Inferior parietal cortex (tissue), 1 donor: ENCODE measurements at regions not wholly inside any gene's neighbourhood (a gene's known extent, or its start where the extent isn't known, plus 50 kb on each side); places are given as distances from the start of the nearest gene placed in this dataset.

ENCODE experiments used
- DNase-seq: peaks from one replicate; pipeline ENCODE4 v3.0.0-alpha.2; 2016; ENCODE audit errors: extremely low spot score

GRCh38 chr1:239436286-239436685 lies 49.9 kb downstream of the CHRM3 start:
- DNase-seq: no peak

- no peak for DNase-seq
Observed at GRCh38 chr1:239437822-239438221, 51.5 kb downstream of the CHRM3 start.

DNA sequence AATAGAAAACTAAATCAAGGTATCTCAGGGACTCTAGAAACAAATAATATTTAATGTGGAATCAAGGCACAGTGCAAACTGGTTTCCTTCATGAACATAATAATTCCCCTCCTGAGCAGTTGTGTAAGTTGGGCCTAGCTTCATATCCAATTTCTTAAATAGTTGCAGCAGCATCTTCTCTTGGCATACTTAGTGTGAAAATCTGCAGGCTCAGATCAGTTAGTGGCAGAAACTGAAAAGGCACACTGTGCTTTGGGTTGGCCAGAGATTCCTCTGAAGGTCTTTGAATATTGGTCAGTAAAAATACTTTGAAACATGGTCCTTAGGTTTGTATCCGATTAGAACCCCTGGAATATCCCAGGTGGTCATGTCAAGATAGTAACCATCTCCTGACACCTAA lies 52.5 kb downstream of the CHRM3 start:
- no peak for DNase-seq

DNA sequence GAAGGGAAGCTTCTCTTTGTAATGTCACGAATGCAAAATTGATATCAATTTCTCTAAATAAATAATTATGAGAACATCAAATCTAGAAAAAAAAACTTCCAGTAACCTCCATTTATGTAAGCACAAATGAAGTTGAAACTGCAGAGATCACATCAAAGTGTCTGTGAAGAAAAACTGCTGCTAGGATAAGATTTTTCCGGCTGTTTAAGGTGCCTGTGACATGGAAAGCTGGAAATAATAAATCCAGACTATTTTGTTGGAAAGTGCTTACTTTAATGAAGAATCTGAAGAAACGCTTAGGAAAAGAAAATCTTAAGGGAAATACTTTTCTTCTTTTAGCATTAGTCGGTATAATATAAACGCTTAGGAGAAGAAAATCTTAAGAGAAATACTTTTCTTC lies 57.0 kb downstream of the CHRM3 start:
- DNase-seq: no peak

- DNase-seq: no peak
Observed at GRCh38 chr1:239446611-239447010, 60.2 kb downstream of the CHRM3 start.

DNA sequence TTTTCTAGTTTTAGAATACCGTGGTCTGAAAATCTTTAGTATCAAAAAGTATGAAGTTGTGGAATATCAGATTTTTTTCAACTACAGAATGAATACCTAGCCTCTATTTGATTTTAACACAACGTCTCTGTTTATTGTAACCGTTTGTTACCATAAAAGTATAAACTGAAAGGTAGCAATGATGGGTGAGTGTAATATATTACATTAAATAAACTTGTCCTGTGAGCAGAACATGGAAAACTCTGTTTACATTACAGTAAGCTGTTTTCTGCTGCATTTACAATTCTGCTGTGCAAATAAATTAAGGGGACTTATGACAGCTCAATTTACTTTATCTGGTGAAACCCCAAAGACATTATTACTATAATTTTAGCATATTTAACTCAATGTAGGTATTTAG lies 62.5 kb downstream of the CHRM3 start:
- DNase-seq: no peak

DNA sequence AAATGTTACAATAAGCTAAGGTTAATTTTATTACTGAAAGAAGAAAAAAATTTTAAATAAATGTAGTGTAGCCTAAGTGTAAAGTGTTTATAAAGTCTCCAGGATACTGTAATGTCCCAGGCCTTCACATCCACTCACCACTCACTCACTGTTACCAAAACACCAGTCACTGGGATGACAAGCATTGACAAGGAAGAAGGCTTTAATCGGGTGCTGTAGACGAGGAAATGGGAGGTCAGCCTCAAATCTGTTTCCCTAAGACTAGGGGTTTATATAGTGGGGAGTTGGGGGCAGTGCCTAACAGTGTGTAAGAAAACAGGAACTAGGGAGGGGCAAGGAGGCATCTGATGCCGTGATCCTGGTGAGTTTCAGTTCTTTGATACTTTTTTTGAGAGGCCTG lies 69.4 kb downstream of the CHRM3 start:
- DNase-seq: no peak

- DNase-seq: no peak
Observed at GRCh38 chr1:239456788-239457187, 70.4 kb downstream of the CHRM3 start.

- no peak for DNase-seq
Observed at GRCh38 chr1:239457491-239458143, 71.2 kb downstream of the CHRM3 start.

DNA sequence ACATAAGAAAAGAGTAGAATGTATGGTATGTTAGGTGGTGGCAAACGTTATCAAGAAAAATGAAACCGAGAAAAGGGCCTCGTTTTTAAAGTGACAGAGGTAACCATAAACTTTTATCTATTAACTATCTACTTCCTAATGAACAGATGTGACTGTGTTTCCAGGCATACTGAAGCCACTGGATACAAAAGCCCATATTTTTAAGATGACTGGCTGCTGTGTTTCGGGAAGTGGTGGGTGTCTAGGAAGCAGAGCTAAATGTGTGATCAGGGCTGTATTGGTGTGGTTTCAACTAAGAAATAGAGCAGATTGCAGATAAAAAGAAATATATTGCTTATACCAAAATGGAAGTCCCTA lies 71.8 kb downstream of the CHRM3 start:
- DNase-seq: no peak

- DNase-seq: no peak
Observed at GRCh38 chr1:239467730-239468129, 81.4 kb downstream of the CHRM3 start.

DNA sequence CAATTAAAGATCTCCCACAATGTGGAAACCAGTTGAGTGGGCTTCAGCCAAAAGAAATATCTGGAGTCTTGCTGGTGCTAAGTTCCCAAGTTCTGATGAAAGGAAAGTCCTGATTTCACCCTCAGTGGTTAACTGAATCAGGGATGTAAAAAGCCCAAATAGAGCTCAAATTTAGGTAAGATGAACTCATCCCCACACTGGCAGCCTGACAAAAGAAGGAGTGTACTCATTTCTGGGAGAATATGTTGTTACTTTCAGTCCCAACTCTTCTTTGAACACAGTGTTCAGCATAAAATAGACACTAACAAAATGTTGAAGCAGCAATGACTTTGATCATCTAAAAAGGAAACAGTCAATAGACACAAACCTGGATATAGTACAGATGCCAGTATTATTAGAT lies 91.7 kb downstream of the CHRM3 start:
- DNase-seq: peak; percentile 59

- no peak for DNase-seq
Observed at GRCh38 chr1:239483391-239483790, 97.0 kb downstream of the CHRM3 start.

DNA sequence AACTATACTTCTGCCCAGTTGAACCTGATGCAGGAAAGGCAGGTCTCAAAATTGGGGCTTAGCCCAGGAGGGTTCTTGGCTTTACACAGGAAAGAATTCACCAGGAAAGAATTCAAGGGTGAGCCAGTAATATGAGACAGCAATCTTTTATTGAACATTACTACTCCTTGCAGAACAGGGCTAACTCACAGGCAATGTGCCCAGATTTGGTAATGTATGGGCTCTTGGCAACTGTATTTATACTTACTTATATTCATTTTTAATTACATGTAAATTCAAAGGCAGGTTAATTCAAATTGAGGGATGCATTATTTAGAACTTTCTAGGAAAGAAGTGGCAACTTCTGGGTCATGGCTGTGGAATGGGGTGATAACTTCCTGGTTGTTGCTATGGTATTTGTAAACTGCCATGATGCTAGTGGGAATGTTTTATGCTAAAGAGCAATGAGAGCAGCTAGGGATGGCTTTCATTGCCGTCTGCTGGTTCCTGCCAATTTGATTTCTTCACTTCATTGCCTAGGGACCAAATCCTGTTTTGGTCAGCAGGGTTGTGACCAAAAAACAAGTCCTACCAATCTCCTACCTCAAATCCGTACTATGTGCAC lies 107.5 kb downstream of the CHRM3 start:
- no peak for DNase-seq

GRCh38 chr1:239505094-239505493 lies 118.7 kb downstream of the CHRM3 start:
- no peak for DNase-seq

DNA sequence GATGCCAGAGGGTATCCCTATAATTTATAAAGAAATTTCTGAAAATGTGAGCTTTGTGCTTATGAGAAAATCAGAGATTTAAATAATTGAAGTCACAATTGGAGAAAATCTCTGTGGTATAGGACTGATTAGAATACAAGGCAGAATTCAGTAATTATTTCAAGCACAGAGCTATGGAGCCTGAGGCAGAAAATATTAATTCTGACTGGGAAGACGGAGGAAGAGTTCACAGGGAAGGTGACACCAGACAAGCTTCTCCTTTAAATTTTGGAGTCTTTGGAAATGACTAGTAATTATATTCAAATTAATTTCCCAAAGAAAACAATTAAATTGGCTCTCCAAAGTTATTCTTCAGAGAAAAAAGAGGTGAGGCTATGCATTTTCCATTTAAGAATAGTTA lies 121.5 kb downstream of the CHRM3 start:
- no peak for DNase-seq

DNA sequence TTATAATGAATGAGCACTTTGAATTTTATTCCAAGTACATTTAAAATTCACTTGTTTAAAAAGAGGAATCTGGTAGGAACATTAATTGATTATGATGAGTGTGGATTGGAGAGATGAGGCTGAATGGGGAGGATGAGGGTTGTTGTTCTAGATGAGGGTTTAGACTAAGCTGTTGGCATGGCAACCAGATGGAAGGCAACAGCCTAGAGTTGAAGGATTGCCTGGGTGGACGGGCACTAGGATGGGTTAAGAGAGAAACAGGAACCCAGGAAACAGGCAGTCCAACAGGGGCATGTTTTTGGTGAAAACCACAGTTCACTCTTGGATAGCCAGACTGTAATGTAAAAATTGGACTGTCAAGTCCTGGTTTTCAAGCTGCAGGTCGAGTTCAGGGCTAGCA lies 125.5 kb downstream of the CHRM3 start:
- DNase-seq: no peak

DNA sequence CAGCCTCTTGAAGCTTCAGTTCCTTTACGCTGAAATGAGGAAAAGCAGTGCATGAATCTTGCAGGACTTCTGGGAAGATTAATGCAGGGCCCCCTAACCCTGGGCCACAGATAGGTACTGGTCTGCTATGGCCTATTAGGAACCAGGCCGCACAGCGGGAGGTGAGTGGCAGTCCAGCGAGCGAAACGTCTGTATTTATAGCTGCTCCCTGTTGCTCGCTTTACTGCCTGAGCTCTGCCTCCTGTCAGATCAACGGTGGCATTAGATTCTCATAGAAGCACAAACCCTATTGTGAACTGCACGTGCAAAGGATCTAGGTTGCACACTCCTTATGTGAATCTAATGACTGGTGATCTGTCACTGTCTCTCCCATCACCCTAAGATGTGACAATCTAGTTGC lies 130.2 kb downstream of the CHRM3 start:
- DNase-seq: no peak

- no peak for DNase-seq
Observed at GRCh38 chr1:239526391-239526790, 140.0 kb downstream of the CHRM3 start.

DNA sequence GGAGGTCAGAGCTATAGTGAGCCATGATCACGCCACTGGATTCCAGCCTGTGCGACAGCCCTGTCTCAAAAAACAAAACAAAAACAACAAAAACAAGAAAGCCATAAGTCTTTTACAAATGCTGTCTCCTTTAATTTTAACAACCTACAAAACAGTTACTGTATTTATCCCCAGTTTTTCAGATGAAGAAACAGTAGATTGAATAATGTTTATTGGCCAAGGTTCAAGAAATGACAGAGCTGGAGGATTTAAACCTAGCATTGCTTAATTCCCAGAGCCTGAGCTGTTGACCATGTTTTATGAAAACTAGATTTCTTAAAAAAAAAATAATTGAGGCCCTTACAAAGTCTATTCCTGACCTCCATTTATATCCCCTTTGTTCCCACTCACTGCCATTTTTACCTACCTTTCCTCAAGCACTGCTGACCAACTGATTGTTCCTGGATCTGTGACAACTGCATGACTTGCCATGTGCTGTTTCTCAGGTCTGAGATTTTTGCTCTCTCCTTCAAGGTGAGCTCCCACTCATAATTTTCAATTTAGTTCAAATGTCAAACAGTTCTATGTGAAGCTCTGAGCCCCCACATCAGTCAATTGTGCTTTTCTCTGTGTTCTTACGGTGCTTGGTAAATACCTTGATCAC lies 140.8 kb downstream of the CHRM3 start:
- DNase-seq: no peak

DNA sequence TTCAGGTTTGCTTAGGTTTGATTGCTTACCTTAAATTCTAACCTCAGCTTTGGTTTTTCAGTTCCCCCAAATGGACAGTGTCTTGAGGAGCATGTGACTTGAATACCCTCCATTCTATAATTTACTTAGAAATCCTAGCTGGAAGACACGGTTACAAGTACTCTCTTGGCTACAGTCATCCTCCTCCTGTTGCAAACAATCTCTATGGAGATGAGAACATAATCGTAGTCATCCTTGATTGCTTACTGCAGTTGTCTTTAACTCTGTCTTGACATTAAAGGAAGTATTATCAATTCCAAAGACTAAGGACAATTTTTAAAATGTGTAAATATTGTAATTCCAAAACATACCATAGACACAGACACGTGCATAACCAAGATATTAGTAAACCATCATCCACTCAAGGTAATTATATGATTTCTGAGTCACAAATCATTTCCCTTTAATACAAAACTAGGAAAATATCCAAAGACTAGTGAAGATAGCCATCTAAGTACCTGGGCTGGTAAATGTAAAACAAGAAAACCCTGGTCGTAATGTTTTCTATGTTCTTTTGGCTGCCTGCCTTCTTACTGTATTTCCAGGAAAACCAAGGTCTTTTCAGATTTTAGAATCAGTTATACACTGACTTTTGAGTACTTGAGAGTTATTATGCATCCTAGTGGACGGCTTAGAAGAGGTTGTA lies 149.9 kb downstream of the CHRM3 start:
- DNase-seq: no peak

- no peak for DNase-seq
Observed at GRCh38 chr1:239537795-239538194, 151.4 kb downstream of the CHRM3 start.
